ENCODE measurements at regions not wholly inside any gene's neighbourhood (a gene's known extent, or its start where the extent isn't known, plus 50 kb on each side); places are given as distances from the start of the nearest gene placed in this dataset.

DNA sequence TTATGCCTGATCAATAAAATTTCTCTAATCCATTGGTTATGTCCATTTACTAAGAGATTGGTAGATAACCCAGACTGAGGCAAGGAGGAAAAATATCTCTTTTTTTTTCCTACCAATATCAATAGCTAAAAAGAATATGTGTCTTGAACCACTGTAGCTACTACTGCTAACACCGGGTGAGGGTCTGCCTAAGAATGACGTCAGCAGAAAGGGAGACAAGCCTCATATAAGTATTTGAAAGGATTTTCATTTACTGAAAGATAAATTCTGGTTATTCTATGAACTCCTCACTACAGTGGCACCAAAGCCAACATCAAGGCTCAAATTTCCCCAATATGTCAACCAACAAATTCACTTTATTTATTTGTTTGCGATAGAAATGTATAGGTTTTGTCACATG is 389.0 kb upstream of the ALCAM start:
- Histone ChIP-seq H3K27me3 (no peaks in the 10 kb centered on the region), H3K4me3 (replicated peaks in 1 of 3) (no peak overlapping the region), H3K9me3 (no peaks in the 10 kb centered on the region), H3K27ac (no peak overlapping the region), H3K4me1 (no peaks in the 10 kb centered on the region), H3K36me3 (no peaks in the 10 kb centered on the region)
- TF ChIP-seq, protein P1, sequence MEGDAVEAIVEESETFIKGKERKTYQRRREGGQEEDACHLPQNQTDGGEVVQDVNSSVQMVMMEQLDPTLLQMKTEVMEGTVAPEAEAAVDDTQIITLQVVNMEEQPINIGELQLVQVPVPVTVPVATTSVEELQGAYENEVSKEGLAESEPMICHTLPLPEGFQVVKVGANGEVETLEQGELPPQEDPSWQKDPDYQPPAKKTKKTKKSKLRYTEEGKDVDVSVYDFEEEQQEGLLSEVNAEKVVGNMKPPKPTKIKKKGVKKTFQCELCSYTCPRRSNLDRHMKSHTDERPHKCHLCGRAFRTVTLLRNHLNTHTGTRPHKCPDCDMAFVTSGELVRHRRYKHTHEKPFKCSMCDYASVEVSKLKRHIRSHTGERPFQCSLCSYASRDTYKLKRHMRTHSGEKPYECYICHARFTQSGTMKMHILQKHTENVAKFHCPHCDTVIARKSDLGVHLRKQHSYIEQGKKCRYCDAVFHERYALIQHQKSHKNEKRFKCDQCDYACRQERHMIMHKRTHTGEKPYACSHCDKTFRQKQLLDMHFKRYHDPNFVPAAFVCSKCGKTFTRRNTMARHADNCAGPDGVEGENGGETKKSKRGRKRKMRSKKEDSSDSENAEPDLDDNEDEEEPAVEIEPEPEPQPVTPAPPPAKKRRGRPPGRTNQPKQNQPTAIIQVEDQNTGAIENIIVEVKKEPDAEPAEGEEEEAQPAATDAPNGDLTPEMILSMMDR (IDR thresholded peaks at IDR 0.05), result no peak
- TF ChIP-seq POLR2A (IDR thresholded peaks at IDR 0.05), result no peak
- no peak for DNase-seq
- intact Hi-C loops (cut with DNase I), result no loop called here
- 96% methylated on average over 3 of the region's 3 CpGs for WGBS, 2 donors

DNA sequence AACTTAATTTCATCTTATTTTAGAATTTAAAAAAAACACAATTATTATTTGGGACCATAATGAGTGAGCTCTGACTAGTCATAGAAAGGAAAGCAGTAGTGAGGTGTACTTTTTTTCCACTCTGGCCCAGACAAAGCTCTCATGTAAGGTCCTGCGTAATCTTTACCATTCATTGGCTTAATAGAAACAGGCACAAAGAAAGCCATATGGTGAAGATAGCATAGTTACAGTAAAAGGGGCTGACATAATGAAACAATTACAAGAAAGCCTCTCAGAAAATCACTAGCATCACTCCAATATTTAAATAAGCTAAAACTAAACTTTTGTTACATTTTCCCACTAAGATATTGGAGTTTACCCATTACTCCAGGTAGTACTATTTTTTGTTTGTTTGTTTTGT is 384.6 kb upstream of the ALCAM start:
- H3K27me3 ChIP-seq, result no peaks in the 10 kb centered on the region
- no peak overlapping the region for H3K27ac ChIP-seq
- no peak for TF ChIP-seq POLR2A (IDR thresholded peaks at IDR 0.05)
- TF ChIP-seq, protein P1 (IDR thresholded peaks at IDR 0.05), result no peak
- H3K4me1 ChIP-seq, result no peaks in the 10 kb centered on the region
- no peak for DNase-seq
- no peak overlapping the region for H3K4me3 ChIP-seq (replicated peaks in 1 of 3)
- intact Hi-C loops (cut with DNase I), result no loop called here
- H3K9me3 ChIP-seq, result no peaks in the 10 kb centered on the region
- 91 to 92% methylated on average over 1 of the region's 1 CpG for WGBS, 2 donors
- no peaks in the 10 kb centered on the region for H3K36me3 ChIP-seq

- no peak overlapping the region for H3K4me3 ChIP-seq (replicated peaks in 1 of 3)
- no peaks in the 10 kb centered on the region for H3K36me3 ChIP-seq
- H3K4me1 ChIP-seq, result no peaks in the 10 kb centered on the region
- TF ChIP-seq POLR2A (IDR thresholded peaks at IDR 0.05), result no peak
- TF ChIP-seq, protein P1 (IDR thresholded peaks at IDR 0.05), result peak in 1 of 6 experiments; percentile 9
- H3K9me3 ChIP-seq, result no peaks in the 10 kb centered on the region
- WGBS, 2 donors, result 84 to 88% methylated on average over 2 of the region's 2 CpGs
- no peak overlapping the region for H3K27ac ChIP-seq
- no peak for DNase-seq
- no peaks in the 10 kb centered on the region for H3K27me3 ChIP-seq
- intact Hi-C loops (cut with DNase I), result no loop called here
Measured at GRCh38 chr3:104987859-104988258, 378.9 kb upstream of the ALCAM start.

GRCh38 chr3:104988496-104988895 is 378.2 kb upstream of the ALCAM start:
- intact Hi-C loops (cut with DNase I), result no loop called here
- WGBS, 2 donors, result 90 to 94% methylated on average over 3 of the region's 3 CpGs
- Histone ChIP-seq H3K4me3 (replicated peaks in 1 of 3) (no peak overlapping the region), H3K27ac (no peak overlapping the region), H3K27me3 (no peaks in the 10 kb centered on the region), H3K36me3 (no peaks in the 10 kb centered on the region), H3K9me3 (no peaks in the 10 kb centered on the region), H3K4me1 (no peaks in the 10 kb centered on the region)
- TF ChIP-seq, protein P1 (IDR thresholded peaks at IDR 0.05), result no peak
- no peak for TF ChIP-seq POLR2A (IDR thresholded peaks at IDR 0.05)
- no peak for DNase-seq

- H3K4me3 ChIP-seq (replicated peaks in 1 of 3), result no peak overlapping the region
- TF ChIP-seq, protein P1 (IDR thresholded peaks at IDR 0.05), result no peak
- TF ChIP-seq POLR2A (IDR thresholded peaks at IDR 0.05), result no peak
- no peak for DNase-seq
- H3K27me3 ChIP-seq, result no peaks in the 10 kb centered on the region
- 83 to 88% methylated on average over 1 of the region's 1 CpG for WGBS, 2 donors
- H3K36me3 ChIP-seq, result no peaks in the 10 kb centered on the region
- no peaks in the 10 kb centered on the region for H3K4me1 ChIP-seq
- intact Hi-C loops (cut with DNase I), result no loop called here
- no peak overlapping the region for H3K27ac ChIP-seq
- H3K9me3 ChIP-seq, result no peaks in the 10 kb centered on the region
Measured at GRCh38 chr3:104989878-104990277, 376.8 kb upstream of the ALCAM start.
